ENCODE measurements at regions not wholly inside any gene's neighbourhood (a gene's known extent, or its start where the extent isn't known, plus 50 kb on each side); places are given as distances from the start of the nearest gene placed in this dataset.
A peak's percentile ranks its signal among the peaks of the same experiment; 100 is the strongest.

- H3K27me3 Mint-ChIP-seq (ENCODE audit: low read depth, unreplicated experiment), result no peaks in the 10 kb centered on the region
- peak overlapping the region; percentile 64 for H3K4me2 ChIP-seq (ENCODE audit: low read length)
- FAIRE-seq, result no peak
- H3K27ac Mint-ChIP-seq (ENCODE audit: unreplicated experiment), result no peak overlapping the region
- H3K27me3 ChIP-seq (ENCODE audit: insufficient read depth, low read length), result no peaks in the 10 kb centered on the region
- peak overlapping the region; percentile 45 for H2AFZ ChIP-seq (ENCODE audit: low read depth, low read length)
- H3K9me3 Mint-ChIP-seq (ENCODE audit: unreplicated experiment), result no peaks in the 10 kb centered on the region
- no peaks in the 10 kb centered on the region for H3K36me3 Mint-ChIP-seq (ENCODE audit: low read depth, unreplicated experiment)
- no peaks in the 10 kb centered on the region for H3K9me3 ChIP-seq (ENCODE audit: insufficient read depth, low read depth, low read length)
- no peak for TF ChIP-seq EZH2 (IDR thresholded peaks at IDR 0.05; ENCODE audit: insufficient read depth, low read length)
- TF ChIP-seq, protein P1, sequence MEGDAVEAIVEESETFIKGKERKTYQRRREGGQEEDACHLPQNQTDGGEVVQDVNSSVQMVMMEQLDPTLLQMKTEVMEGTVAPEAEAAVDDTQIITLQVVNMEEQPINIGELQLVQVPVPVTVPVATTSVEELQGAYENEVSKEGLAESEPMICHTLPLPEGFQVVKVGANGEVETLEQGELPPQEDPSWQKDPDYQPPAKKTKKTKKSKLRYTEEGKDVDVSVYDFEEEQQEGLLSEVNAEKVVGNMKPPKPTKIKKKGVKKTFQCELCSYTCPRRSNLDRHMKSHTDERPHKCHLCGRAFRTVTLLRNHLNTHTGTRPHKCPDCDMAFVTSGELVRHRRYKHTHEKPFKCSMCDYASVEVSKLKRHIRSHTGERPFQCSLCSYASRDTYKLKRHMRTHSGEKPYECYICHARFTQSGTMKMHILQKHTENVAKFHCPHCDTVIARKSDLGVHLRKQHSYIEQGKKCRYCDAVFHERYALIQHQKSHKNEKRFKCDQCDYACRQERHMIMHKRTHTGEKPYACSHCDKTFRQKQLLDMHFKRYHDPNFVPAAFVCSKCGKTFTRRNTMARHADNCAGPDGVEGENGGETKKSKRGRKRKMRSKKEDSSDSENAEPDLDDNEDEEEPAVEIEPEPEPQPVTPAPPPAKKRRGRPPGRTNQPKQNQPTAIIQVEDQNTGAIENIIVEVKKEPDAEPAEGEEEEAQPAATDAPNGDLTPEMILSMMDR (IDR thresholded peaks at IDR 0.05; ENCODE audit: insufficient read depth, low read depth, low read length), result peak; percentile 77
- H3K79me2 ChIP-seq (ENCODE audit: insufficient read depth, low read length), result no peaks in the 10 kb centered on the region
- DNase-seq (ENCODE audit: low read depth), result peak; percentile 16
- no peak overlapping the region for H3K4me3 ChIP-seq (ENCODE audit: insufficient read depth, low read depth, low read length)
- no peaks in the 10 kb centered on the region for H3K4me1 Mint-ChIP-seq (ENCODE audit: low read depth, unreplicated experiment)
- H4K20me1 ChIP-seq (ENCODE audit: insufficient read depth, low read length), result no peaks in the 10 kb centered on the region
- no peak overlapping the region for H3K9ac ChIP-seq (ENCODE audit: low read length)
- H3K36me3 ChIP-seq (ENCODE audit: insufficient read depth, low read length), result no peaks in the 10 kb centered on the region
- no peak overlapping the region for H3K27ac ChIP-seq (ENCODE audit: low read depth, low read length)
- H3K4me1 ChIP-seq (ENCODE audit: insufficient read depth, low read length), result no peaks in the 10 kb centered on the region
- no peak overlapping the region for H3K4me3 Mint-ChIP-seq (ENCODE audit: unreplicated experiment)
Measured at GRCh38 chr10:81019029-81019890, 481.6 kb downstream of the SH2D4B start.

DNA sequence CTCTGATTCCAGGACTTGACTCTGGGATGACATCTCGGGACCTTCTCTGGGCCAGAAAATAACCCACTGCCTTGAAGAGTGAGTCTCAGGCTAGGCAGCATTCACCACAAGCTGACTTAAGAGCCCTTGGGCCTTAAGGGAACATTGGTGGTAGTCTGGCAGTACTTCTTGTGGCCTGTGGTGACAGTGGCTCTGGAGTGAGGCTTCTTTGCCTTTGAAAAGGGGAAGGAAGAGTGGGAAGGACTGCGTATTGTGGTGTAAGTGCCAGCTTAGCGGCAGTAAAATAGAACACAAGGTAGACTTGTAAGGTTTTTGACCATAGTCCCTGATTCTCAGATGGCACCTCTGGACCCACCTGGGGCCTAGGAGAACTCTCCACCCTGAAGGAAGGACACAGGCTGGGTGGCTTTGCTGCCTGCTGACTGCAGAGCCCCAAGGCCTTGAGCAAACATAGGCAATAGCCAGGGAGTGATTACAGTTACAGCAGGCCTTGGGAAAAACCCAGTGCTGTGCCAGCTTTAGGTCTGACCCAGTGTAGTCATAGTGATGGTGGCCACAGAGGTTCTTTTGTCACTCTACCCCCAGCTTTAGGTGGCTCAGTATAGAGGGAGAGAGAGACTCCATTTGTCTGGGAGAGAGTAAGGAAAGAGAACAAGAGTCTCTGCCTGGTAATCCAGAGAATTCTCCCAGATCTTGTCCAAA is 483.9 kb downstream of the SH2D4B start:
- H3K9me3 ChIP-seq (ENCODE audit: insufficient read depth, low read depth, low read length), result no peaks in the 10 kb centered on the region
- Mint-ChIP-seq H3K27me3 (ENCODE audit: low read depth, unreplicated experiment) (no peaks in the 10 kb centered on the region), H3K4me1 (ENCODE audit: low read depth, unreplicated experiment) (peaks cover 2% of the 10 kb centered on the region), H3K9me3 (ENCODE audit: unreplicated experiment) (peaks cover 2% of the 10 kb centered on the region), H3K27ac (ENCODE audit: unreplicated experiment) (no peak overlapping the region), H3K36me3 (ENCODE audit: low read depth, unreplicated experiment) (no peaks in the 10 kb centered on the region), H3K4me3 (ENCODE audit: unreplicated experiment) (no peak overlapping the region)
- no peak overlapping the region for H3K4me3 ChIP-seq (ENCODE audit: insufficient read depth, low read depth, low read length)
- no peak overlapping the region for H2AFZ ChIP-seq (ENCODE audit: low read depth, low read length)
- no peaks in the 10 kb centered on the region for H3K79me2 ChIP-seq (ENCODE audit: insufficient read depth, low read length)
- FAIRE-seq (no peak), DNase-seq (ENCODE audit: low read depth) (no peak)
- TF ChIP-seq EZH2 (IDR thresholded peaks at IDR 0.05; ENCODE audit: insufficient read depth, low read length), result no peak
- TF ChIP-seq, protein P1 (IDR thresholded peaks at IDR 0.05; ENCODE audit: insufficient read depth, low read depth, low read length), result no peak
- H3K27ac ChIP-seq (ENCODE audit: low read depth, low read length), result no peak overlapping the region
- no peak overlapping the region for H3K4me2 ChIP-seq (ENCODE audit: low read length)
- no peaks in the 10 kb centered on the region for H4K20me1 ChIP-seq (ENCODE audit: insufficient read depth, low read length)
- H3K27me3 ChIP-seq (ENCODE audit: insufficient read depth, low read length), result no peaks in the 10 kb centered on the region
- no peak overlapping the region for H3K9ac ChIP-seq (ENCODE audit: low read length)
- H3K36me3 ChIP-seq (ENCODE audit: insufficient read depth, low read length), result no peaks in the 10 kb centered on the region
- no peaks in the 10 kb centered on the region for H3K4me1 ChIP-seq (ENCODE audit: insufficient read depth, low read length)

All from astrocyte (in vitro differentiated cells and primary cell).